ENCODE measurements at regions not wholly inside any gene's neighbourhood (a gene's known extent, or its start where the extent isn't known, plus 50 kb on each side); places are given as distances from the start of the nearest gene placed in this dataset.
"Not testable (repeated sequence)": the region's sequence is repeated elsewhere in the genome, so short reads cannot be mapped to it uniquely, and the experiment has no call there.

GRCh38 chr11:86861810-86862209 lies 61.5 kb downstream of the PRSS23 start:
- no peak for DNase-seq (ENCODE audit: low read depth)
- in situ Hi-C loops (cut with HindIII; ENCODE audit: low pct_unique_long_range_greater_than_20kb, low sequenced_read_pairs): no loop called here

- no peak for DNase-seq (ENCODE audit: low read depth)
- in situ Hi-C loops (cut with HindIII; ENCODE audit: low pct_unique_long_range_greater_than_20kb, low sequenced_read_pairs): no loop called here
Measured at GRCh38 chr11:86863476-86863875, 63.1 kb downstream of the PRSS23 start.

DNA sequence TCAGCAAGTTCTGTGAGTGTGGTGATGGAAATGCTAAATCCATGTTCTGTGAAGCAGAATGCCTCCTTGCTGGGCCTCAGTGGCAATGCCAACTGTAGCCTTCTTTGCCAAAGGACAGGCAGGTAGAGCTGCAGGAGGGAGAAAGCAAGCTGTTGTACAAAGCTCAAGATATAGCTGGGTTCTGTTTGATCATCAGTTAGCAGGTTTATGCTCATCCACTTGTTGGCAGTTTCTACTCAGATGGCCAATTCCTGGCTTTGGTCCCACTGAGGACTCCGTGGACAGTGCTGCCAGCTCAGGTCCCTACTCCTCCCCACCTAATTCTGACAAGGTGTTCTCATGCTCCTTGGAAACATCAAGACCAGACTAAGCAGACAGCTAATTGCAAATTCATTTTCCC lies 65.1 kb downstream of the PRSS23 start:
- in situ Hi-C loops (cut with HindIII; ENCODE audit: low pct_unique_long_range_greater_than_20kb, low sequenced_read_pairs): no loop called here
- no peak for DNase-seq (ENCODE audit: low read depth)

DNA sequence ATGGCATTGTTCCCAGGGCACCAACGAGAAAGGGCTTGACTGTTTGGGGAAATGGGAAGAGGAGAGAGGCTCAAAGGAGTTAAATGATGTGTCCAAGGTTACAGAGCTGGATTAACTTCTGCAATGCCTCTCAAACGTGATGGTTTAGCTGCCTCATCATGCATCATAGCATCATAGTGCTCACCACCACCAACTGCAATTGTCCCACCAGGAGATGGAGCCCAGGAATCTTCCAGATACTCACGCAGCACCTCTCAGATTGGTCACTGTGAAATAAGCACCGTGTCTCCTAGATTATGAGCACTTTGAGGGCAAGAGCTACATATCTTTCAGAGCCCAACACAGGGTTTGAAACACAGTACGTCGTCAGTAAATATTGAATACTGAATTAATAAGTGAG lies 69.2 kb downstream of the PRSS23 start:
- no peak for DNase-seq (ENCODE audit: low read depth)
- in situ Hi-C loops (cut with HindIII; ENCODE audit: low pct_unique_long_range_greater_than_20kb, low sequenced_read_pairs): no loop called here

DNA sequence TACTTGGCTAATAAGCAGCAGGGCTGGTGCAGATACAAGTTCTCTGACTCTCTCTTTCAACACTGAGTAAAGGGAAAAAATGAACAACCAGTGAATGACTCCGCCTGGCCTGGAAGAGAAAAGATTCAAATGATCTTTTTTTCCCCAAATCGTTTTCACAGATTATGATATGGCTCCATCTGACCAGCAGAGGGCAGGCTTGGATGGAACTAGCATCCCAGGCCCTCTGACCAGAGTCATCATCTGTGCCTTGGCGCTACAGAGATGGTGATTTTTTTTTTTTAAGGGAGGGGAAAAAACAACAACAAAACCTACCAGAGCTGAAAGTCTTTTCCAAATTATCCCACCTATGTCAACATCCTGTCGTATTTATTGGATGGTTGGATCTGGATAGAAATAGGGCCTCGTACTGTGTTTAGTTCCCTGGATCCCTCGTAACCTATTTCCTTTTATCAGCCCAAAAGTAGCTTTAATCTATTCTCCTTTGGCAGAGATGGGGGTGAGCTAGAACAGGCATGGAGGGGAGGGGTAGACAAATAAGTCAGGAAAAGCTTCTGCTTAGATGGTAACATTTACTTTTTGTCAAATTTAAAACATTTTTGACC lies 69.7 kb downstream of the PRSS23 start:
- peak; percentile 39 for DNase-seq (ENCODE audit: low read depth)
- in situ Hi-C loops (cut with HindIII; ENCODE audit: low pct_unique_long_range_greater_than_20kb, low sequenced_read_pairs): no loop called here

DNA sequence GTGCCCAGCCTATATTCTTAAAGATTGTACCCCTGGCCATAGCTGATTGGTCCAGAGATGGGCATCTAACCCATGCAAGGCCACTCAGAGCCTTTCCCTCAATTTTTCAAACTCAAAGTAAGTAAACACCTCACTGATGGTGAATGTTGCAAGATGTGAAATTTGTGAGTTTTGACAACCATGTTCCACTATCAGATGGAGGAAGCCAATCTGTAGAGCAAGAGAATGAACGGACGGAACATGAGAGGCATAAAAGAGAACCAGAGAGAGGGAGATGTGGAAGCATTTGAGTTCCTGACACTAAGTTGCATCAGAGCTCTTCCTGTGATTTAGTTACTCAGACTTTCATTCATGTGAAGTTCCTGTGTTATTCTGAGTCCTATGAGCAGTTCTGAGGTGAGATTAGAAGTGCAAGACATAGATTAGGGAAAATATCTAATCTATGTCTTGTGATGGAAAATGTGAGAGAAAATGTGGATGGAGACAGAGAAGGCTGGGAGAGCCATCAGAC lies 73.3 kb downstream of the PRSS23 start:
- in situ Hi-C loops (cut with HindIII; ENCODE audit: low pct_unique_long_range_greater_than_20kb, low sequenced_read_pairs): no loop called here

DNA sequence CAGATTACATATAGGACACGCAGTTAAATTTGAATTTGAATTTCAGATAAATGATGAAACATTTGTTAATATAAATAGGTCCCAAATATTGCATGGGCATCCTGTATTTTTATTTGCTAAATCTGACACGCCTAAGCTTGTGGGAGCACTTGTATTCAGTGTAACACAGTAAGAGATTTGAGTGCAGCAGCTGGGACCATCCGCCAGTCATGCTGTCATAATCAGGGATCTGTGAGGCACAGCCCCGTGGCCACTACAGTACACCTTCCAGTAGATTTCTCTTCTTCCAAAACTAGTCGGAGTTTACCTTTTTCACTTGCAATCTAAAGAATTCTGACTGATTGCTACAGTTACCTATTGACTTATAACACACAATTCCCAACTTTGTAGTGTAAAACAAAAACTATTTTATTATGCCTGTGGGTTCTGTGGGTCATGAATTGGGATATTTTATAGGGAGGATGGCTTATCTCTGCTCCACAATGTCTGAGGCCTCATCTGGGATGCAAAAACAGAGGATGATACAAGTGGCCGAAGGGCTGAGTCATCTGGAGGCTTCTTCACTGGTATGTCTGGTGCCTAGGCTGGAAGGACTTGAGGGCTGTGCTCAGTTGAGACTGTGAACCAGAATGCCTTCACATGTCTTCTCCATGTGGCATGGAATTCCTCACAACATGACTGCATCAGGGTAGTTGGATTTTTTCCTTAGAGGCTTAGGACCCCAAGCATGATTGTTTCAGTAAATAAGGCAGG lies 74.1 kb downstream of the PRSS23 start:
- in situ Hi-C loops (cut with HindIII; ENCODE audit: low pct_unique_long_range_greater_than_20kb, low sequenced_read_pairs): no loop called here
- no peak for DNase-seq (ENCODE audit: low read depth)

More for the DNA sequence above, 73.3 kb downstream of the PRSS23 start:
- DNase-seq (ENCODE audit: low read depth): no peak

GRCh38 chr11:86876716-86877234 lies 76.4 kb downstream of the PRSS23 start:
- DNase-seq (ENCODE audit: low read depth): no peak
- in situ Hi-C loops (cut with HindIII; ENCODE audit: low pct_unique_long_range_greater_than_20kb, low sequenced_read_pairs): no loop called here

DNA sequence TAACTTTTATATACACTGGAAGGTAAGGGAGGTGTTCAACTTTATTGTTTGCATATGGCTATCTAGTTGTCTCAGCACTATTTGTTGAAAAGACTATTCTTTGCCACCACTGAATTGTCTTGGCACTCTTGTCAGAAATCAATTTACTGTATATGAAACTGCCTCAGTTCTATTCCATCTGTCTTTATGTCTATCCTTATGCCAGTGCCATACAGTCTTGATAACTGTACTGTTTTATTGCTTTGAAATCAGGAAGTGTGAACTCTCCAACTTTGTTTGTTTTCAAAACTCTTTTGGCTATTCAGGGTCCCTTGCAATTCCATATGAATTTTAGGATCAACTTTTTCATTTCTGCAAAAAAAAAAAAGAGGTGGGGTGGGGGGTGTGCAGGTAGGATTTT lies 77.2 kb downstream of the PRSS23 start:
- in situ Hi-C loops (cut with HindIII; ENCODE audit: low pct_unique_long_range_greater_than_20kb, low sequenced_read_pairs): no loop called here
- DNase-seq (ENCODE audit: low read depth): no peak

DNA sequence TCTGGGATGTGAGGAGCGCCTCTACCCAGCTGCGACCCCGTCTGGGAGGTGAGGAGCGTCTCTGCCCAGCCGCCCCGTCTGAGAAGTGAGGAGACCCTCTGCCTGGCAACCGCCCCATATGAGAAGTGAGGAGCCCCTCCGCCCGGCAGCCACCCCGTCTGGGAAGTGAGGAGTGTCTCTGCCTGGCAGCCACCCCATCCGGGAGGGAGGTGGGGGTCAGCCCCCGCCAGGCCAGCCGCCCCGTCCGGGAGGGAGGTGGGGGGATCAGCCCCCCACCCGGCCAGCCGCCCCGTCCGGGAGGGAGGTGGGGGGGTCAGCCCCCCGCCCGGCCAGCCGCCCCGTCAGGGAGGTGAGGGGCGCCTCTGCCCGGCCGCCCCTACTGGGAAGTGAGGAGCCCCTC lies 76.0 kb downstream of the FZD4 start:
- in situ Hi-C loops (cut with HindIII; ENCODE audit: low pct_unique_long_range_greater_than_20kb, low sequenced_read_pairs); DNase-seq (ENCODE audit: low read depth): not testable (repeated sequence)

- in situ Hi-C loops (cut with HindIII; ENCODE audit: low pct_unique_long_range_greater_than_20kb, low sequenced_read_pairs): no loop called here
- DNase-seq (ENCODE audit: low read depth): no peak
Measured at GRCh38 chr11:86885311-86885710, 69.9 kb downstream of the FZD4 start.

DNA sequence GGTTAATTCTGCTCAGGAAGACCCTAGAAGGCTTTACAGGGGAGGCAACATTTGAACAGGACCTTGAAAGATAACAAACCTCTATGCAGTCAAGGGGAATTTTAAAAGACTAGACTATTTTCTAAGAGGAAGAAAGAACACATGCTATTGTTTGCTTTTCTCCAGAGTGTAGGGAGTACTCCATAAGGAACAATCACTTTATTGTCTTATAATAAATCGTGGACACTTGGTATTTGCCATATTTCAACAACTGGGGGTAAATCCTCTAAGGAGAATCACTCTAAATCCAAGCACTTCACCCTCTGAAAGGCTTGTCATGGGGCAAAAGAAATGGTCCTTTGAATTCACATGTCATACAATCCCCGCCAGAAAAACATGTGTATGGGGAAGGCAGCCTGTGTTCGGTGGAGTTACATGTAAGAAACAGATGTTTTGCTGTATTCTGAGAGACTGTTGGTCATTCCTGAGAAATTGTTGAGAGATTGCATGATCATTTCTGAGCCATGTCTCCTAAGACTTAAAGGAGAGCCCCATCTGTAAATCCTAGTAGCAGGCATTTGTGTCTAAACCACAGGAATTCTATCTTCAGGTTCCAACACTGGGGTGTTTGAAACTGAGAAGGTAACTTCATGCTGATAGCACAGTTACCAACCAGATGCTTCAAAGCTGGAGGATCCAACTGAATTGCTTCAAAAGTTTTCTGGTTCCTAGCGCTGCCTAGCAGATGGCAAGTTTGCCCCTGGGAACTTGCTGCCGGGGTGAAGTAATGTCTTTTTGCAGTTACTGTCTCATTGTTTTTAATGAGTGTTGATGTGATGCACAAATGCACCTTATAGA lies 66.8 kb downstream of the FZD4 start:
- in situ Hi-C loops (cut with HindIII; ENCODE audit: low pct_unique_long_range_greater_than_20kb, low sequenced_read_pairs): no loop called here
- DNase-seq (ENCODE audit: low read depth): no peak

GRCh38 chr11:86889001-86889341 lies 66.2 kb downstream of the FZD4 start:
- DNase-seq (ENCODE audit: low read depth): no peak
- in situ Hi-C loops (cut with HindIII; ENCODE audit: low pct_unique_long_range_greater_than_20kb, low sequenced_read_pairs): no loop called here

- in situ Hi-C loops (cut with HindIII; ENCODE audit: low pct_unique_long_range_greater_than_20kb, low sequenced_read_pairs): no loop called here
- no peak for DNase-seq (ENCODE audit: low read depth)
Measured at GRCh38 chr11:86891036-86891435, 64.2 kb downstream of the FZD4 start.

DNA sequence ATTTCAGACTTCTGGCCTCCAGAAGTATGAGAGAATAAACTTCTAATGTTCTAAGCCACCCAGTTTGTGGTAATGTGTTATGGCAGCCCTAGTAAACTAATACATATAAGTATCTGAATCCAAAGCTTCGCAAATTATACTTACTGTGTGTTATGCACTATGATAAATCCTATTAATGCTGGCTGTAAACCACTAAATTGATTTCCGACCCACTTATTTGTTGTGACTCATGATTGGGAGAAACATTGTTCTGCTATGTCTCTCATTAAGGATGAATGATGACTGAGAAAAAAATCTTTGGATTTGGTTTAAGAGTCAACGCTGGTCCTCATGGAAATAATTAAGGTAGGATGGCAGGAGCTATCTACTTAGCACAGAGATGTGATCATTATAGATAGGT lies 62.0 kb downstream of the FZD4 start:
- no peak for DNase-seq (ENCODE audit: low read depth)
- in situ Hi-C loops (cut with HindIII; ENCODE audit: low pct_unique_long_range_greater_than_20kb, low sequenced_read_pairs): no loop called here
